ENCODE measurements at regions not wholly inside any gene's neighbourhood (a gene's known extent, or its start where the extent isn't known, plus 50 kb on each side); places are given as distances from the start of the nearest gene placed in this dataset.
"Not testable (repeated sequence)": the region's sequence is repeated elsewhere in the genome, so short reads cannot be mapped to it uniquely, and the experiment has no call there.

DNA sequence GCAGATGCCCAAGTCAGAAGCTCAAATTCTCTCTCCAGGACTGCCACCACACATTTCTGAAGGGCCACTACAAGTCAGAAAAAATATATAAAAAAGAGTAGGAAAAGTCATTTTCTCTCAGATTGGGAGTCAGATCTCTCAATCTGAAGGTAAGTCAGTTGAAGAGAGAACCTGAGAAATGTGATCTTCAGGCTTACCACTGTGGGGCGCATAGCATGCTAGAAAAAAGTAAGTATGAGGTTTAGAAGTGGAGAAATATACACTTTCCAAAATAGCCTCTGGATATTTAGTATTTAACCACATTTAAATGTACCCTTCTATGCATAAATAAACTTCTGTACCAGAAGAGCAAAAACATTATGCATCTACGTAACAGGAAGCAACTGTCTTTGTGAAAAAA lies 800.7 kb upstream of the CTNND2 start:
- no peak for DNase-seq

DNA sequence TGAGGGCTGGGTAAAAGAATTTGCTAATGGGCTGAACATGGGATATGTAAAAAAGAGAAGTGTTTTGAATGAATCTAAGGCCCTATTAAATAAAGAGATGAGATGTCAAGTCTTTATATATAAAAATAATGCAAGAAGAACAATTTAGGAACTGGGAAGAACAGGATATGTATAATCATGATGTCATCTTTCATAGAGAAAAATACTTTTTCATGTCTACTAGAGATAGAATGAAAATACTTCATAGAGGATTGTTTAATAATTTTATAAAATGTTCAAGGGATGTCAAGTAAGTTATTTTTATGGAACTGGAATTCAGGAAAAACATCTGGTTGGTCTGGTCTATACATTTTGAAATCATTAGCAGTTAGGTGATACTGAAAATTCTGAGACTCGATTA lies 799.0 kb upstream of the CTNND2 start:
- no peak for DNase-seq

- DNase-seq = no peak
Measured at GRCh38 chr5:12695651-12696050, 791.4 kb upstream of the CTNND2 start.

DNA sequence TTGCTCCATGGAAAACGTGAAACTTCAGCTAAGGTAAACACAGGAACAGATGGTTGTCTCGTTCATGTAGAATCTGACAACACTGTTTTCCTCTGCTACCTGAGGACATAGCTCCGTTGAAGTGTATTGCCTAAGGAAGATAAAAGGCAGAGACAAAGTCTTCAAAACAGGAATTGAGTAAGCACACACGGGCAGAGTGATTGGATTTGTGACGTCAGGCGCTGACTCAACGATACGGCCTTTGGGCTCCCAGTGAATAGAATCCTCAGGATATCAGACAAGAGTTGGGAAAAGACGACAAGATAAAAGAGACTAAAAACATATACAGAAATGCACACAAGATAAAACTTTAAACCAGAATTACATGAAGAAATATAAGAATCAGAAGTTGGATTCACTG lies 787.1 kb upstream of the CTNND2 start:
- no peak for DNase-seq

GRCh38 chr5:12690361-12690760 lies 786.1 kb upstream of the CTNND2 start:
- DNase-seq = no peak

DNA sequence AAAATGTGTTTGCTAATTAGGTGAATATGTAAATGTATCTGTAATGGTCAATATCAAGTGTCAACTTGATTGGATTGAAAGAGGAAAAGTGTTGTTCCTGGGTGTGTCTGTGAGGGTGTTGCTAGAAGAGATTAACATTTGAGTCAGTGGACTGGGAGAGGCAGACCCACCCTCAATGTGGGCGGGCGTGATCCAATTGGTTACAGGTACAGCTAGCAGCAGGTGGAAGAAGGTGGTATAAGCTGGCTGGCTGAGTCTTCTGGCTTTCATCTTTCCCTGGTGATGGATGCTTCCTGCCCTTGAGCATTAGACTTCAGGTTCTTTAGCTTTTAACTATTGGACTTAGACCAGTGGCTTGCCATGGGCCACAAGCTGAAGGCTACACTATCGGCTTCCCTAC lies 779.0 kb upstream of the CTNND2 start:
- no peak for DNase-seq

- DNase-seq = no peak
Measured at GRCh38 chr5:12679731-12680130, 775.5 kb upstream of the CTNND2 start.

GRCh38 chr5:12675959-12676358 lies 771.7 kb upstream of the CTNND2 start:
- no peak for DNase-seq

DNA sequence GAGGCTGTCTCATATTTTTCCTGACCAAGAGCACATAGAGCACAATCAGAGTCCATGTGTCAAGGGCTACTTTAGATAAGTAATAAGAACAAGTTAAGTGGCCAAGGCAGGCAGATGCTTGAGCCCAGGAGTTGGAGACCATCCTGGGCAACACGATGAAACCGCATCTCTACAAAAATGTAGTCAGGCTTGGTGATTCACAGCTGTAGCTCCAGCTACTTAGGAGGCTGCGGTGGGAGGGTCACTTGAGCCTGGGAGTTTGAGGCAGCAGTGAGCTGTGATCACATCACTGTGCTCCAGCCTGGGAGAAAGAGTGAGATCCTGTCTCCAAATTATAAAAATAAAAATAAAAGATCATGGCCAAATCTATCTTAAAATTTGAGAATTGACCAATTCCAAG lies 767.9 kb upstream of the CTNND2 start:
- DNase-seq = no peak

DNA sequence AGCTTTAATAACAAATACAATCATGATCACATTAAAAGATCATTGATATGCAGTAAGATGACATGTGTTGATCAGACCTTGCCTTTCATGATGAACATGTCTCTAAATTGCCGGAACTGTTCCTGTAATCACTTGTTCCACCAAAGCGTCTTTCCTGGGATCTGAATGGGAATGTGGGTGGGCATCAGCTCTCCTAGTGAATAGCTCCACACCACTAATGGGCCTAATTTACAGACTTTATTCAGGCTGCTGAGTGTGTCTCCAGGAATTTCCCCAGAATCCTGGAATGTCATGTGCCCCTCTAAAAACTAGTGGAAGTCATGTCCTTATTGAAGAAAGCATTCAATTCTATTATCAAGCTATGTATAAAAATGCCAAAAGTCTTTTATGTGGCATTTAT lies 765.1 kb upstream of the CTNND2 start:
- no peak for DNase-seq

GRCh38 chr5:12668564-12668963 lies 764.3 kb upstream of the CTNND2 start:
- no peak for DNase-seq

DNA sequence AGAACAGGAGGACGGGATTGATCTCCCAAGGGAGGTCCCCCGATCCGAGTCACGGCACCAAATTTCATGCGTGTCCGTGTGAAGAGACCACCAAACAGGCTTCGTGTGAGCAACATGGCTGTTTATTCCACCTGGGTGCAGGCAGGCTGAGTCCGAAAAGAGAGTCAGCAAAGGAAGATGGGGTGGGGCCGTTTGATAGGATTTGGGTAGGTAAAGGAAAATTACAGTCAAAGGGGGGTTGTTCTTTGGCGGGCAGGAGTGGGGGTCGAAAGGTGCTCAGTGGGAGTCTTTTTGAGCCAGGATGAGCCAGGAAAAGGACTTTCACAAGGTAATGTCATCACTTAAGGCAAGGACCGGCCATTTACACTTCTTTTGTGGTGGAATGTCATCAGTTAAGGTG lies 763.6 kb upstream of the CTNND2 start:
- DNase-seq = not testable (repeated sequence)

DNA sequence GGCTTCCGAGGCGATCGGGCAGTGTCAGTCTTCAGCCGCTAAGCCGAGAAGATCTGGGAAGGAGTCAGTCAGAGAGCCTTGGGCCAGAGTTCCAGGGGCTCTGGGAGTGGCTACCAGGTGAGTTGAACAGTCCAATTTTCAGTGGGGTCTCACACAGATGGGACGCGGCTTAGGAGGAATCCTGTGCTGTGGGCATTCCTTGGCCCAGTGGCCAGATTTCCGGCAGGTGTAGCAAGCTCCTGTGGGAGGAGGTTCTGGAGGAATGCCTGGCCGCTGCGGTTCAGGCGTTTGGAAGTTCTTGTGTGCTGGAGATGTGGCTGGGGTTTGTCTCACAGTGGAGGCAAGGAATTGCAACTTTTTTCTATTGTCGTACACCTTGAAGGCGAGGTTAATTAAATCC lies 761.5 kb upstream of the CTNND2 start:
- not testable (repeated sequence) for DNase-seq

GRCh38 chr5:12662545-12663314 lies 758.5 kb upstream of the CTNND2 start:
- no peak for DNase-seq

- DNase-seq = no peak
Measured at GRCh38 chr5:12661617-12662370, 757.5 kb upstream of the CTNND2 start.

- not testable (repeated sequence) for DNase-seq
Measured at GRCh38 chr5:12660279-12661107, 756.2 kb upstream of the CTNND2 start.

DNA sequence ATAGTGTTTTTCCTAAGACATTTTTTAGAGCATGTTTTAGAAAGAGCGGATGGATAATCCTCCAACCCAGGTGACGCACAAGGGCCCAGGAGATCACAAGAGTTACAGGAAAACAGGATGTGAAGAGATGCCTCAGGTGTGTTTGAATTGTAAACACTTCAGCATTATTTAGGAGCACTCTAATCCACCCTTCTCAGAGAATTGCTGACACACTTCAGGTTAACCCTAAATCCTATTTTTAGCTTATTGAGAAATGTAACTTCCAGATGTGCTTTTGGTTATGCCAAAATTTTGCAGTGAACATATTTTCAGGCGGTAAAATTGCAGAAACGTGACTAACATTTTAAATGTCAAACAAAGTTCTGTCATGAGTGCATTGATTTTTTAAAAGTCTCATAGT lies 755.4 kb upstream of the CTNND2 start:
- DNase-seq = no peak

DNA sequence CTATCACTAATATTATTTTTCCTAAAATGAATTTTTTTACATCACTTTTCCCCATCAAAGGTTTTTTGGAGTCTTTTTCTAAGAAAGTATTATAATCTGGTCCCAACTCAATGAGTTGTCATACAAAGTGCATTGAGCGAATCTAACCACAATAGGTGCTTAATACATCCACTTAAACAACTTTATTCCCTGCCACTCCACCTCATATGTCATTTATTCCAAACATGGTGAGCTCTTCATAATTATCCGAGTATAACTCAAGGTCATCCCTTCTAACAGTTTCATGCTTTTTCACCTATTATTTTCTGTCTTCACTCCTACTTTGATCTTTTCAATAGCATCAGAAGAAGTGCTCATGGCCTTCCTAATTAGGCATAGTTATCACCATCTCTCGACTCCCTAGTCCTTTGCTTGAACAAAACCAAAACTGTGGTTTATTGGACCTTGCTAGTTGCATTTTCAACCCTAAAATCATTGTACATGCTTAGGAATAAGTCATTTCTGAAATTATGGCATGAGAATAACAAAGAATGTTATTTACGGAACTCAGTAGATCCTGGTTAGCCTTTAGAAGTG lies 754.7 kb upstream of the CTNND2 start:
- DNase-seq = no peak

GRCh38 chr5:12657914-12658474 lies 753.7 kb upstream of the CTNND2 start:
- DNase-seq = not testable (repeated sequence)

GRCh38 chr5:12655675-12656074 lies 751.4 kb upstream of the CTNND2 start:
- DNase-seq = no peak

DNA sequence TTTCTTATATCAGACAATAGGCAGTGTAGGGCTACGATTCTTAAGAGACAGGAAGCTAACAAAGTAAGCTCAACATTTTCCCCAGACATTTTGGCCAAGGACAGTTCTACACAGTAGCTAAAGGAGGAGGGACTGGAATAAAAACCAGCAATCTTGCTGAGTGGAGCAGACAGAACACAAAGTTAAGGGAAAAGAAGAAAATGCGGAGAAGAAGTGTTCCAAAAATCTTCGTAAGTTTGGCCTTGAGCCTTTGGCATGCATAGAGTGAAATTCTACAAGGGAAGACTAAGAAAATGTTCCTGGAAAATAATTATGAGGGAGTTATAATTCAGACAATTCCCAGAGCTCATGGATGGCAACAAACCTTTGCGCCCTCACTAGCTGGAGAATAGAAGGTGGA lies 748.0 kb upstream of the CTNND2 start:
- DNase-seq = no peak

DNA sequence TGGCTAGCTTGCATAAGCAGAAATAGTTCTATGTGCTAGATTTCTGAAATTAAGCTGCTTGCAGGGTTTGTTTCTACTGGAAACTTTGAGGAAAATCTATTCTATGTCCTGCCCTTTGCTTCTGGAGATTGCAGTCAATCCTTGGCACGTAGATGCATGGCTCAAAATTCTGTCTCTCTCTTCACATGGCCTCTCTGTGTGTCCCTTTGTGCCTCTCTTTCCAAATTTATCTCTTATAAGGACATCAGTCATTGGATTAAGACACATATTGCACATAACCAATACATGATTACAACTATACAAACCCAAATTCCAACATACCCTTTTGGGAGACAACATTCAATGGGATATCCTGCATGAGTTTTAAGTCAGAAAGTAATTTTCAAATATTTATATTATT lies 744.3 kb upstream of the CTNND2 start:
- no peak for DNase-seq

DNA sequence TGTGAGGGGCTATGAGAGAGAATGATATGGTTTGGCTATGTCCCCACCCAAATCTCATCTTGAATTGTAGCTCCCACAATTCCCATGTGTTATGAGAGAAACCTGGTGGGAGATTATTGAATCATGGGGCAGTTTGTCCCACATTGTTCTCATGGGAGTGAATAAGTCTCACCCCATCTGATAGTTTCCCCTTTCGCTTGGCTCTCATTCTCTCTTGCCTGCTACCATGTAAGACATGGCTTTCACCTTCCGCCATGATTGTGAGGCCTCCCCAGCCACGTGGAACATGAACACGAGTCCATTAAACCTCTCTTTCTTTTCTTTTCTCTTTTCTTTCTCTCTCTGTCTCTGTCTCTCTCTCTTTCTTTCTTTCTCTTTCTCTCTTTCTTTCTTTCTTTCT lies 743.4 kb upstream of the CTNND2 start:
- no peak for DNase-seq

Data from fibroblast of skin of back (primary cell).